ENCODE measurements at regions not wholly inside any gene's neighbourhood (a gene's known extent, or its start where the extent isn't known, plus 50 kb on each side); places are given as distances from the start of the nearest gene placed in this dataset.

GRCh38 chr12:61701471-61701870 lies 558.7 kb upstream of the USP15 start:
- DNase-seq: no peak

GRCh38 chr12:61706783-61707182 lies 553.4 kb upstream of the USP15 start:
- DNase-seq: no peak

- no peak for DNase-seq
These were observed 547.1 kb upstream of the USP15 start for GRCh38 chr12:61713121-61713520.

GRCh38 chr12:61717986-61718385 lies 542.2 kb upstream of the USP15 start:
- DNase-seq: no peak

GRCh38 chr12:61739925-61740324 lies 520.3 kb upstream of the USP15 start:
- no peak for DNase-seq

- DNase-seq: peak in 1 of 3 experiments; percentile 42
These were observed 509.6 kb upstream of the USP15 start for GRCh38 chr12:61750604-61751003.

GRCh38 chr12:61754214-61754613 lies 506.0 kb upstream of the USP15 start:
- no peak for DNase-seq

- no peak for DNase-seq
These were observed 502.2 kb upstream of the USP15 start for GRCh38 chr12:61757831-61758505.

GRCh38 chr12:61758661-61759060 lies 501.5 kb upstream of the USP15 start:
- DNase-seq: no peak

GRCh38 chr12:61765926-61766325 lies 494.3 kb upstream of the USP15 start:
- DNase-seq: no peak

- peak in 1 of 3 experiments; percentile 20 for DNase-seq
These were observed 479.8 kb upstream of the USP15 start for GRCh38 chr12:61780435-61780834.

GRCh38 chr12:61781021-61781581 lies 479.1 kb upstream of the USP15 start:
- DNase-seq: peak in 1 of 3 experiments; percentile 20

- DNase-seq: peak in 1 of 3 experiments; percentile 15
These were observed 463.4 kb upstream of the USP15 start for GRCh38 chr12:61796846-61797245.

- DNase-seq: no peak
These were observed 462.9 kb upstream of the USP15 start for GRCh38 chr12:61797266-61797665.

GRCh38 chr12:61798778-61799177 lies 461.4 kb upstream of the USP15 start:
- no peak for DNase-seq

GRCh38 chr12:61804301-61804700 lies 455.9 kb upstream of the USP15 start:
- DNase-seq: no peak

- DNase-seq: no peak
These were observed 451.3 kb upstream of the USP15 start for GRCh38 chr12:61808856-61809255.

GRCh38 chr12:61810486-61810885 lies 449.7 kb upstream of the USP15 start:
- no peak for DNase-seq

GRCh38 chr12:61821381-61821780 lies 438.8 kb upstream of the USP15 start:
- peak in 1 of 3 experiments; percentile 38 for DNase-seq

GRCh38 chr12:61823102-61823501 lies 437.1 kb upstream of the USP15 start:
- DNase-seq: no peak

GRCh38 chr12:61846765-61847164 lies 413.4 kb upstream of the USP15 start:
- no peak for DNase-seq

GRCh38 chr12:61848893-61849292 lies 411.3 kb upstream of the USP15 start:
- no peak for DNase-seq

- no peak for DNase-seq
These were observed 406.3 kb upstream of the USP15 start for GRCh38 chr12:61853945-61854344.

GRCh38 chr12:61854902-61855301 lies 405.3 kb upstream of the USP15 start:
- DNase-seq: no peak

GRCh38 chr12:61857968-61858367 lies 402.2 kb upstream of the USP15 start:
- no peak for DNase-seq
